ENCODE measurements at regions not wholly inside any gene's neighbourhood (a gene's known extent, or its start where the extent isn't known, plus 50 kb on each side); places are given as distances from the start of the nearest gene placed in this dataset.

GRCh38 chr6:4301871-4302270 is 166.5 kb upstream of the ECI2 start:
- H3K4me3 ChIP-seq (ENCODE audit: low read depth, low read length): no peak overlapping the region
- TF ChIP-seq, protein P1, sequence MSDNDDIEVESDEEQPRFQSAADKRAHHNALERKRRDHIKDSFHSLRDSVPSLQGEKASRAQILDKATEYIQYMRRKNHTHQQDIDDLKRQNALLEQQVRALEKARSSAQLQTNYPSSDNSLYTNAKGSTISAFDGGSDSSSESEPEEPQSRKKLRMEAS (IDR thresholded peaks at IDR 0.05; ENCODE audit: low read depth, low read length): no peak
- no peak for TF ChIP-seq MYC (IDR thresholded peaks at IDR 0.05; ENCODE audit: low read depth, low read length)
- TF ChIP-seq, protein P2, sequence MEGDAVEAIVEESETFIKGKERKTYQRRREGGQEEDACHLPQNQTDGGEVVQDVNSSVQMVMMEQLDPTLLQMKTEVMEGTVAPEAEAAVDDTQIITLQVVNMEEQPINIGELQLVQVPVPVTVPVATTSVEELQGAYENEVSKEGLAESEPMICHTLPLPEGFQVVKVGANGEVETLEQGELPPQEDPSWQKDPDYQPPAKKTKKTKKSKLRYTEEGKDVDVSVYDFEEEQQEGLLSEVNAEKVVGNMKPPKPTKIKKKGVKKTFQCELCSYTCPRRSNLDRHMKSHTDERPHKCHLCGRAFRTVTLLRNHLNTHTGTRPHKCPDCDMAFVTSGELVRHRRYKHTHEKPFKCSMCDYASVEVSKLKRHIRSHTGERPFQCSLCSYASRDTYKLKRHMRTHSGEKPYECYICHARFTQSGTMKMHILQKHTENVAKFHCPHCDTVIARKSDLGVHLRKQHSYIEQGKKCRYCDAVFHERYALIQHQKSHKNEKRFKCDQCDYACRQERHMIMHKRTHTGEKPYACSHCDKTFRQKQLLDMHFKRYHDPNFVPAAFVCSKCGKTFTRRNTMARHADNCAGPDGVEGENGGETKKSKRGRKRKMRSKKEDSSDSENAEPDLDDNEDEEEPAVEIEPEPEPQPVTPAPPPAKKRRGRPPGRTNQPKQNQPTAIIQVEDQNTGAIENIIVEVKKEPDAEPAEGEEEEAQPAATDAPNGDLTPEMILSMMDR (IDR thresholded peaks at IDR 0.05; ENCODE audit: low read depth, low read length): no peak
- TF ChIP-seq POLR2A (IDR thresholded peaks at IDR 0.05; ENCODE audit: extremely low read depth, insufficient read length): no peak
- no peak for DNase-seq (ENCODE audit: low read depth)

- H3K4me3 ChIP-seq (ENCODE audit: low read depth, low read length): no peak overlapping the region
- TF ChIP-seq POLR2A (IDR thresholded peaks at IDR 0.05; ENCODE audit: extremely low read depth, insufficient read length): no peak
- no peak for DNase-seq (ENCODE audit: low read depth)
Observed at GRCh38 chr6:4300917-4301316, 165.5 kb upstream of the ECI2 start.

DNA sequence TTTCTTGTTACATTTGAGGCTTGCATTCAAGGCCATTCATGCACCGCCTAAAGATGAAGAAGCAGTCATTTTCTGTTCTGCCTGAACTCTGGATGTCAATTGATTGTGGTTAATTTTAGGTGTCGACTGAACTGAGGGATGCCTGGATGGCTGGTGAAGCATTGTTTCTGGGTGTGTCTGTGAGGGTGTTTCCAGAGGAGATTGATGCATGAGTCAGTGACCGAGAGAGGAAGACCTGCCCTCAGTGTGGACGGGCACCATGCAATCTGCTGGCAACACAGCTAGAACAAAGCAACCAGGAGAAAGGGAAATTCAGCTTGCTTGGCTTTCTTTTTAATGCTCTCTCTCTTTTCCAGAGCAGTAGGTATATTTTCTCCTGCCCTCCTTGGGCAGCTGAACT is 164.1 kb upstream of the ECI2 start:
- no peak overlapping the region for H3K4me3 ChIP-seq (ENCODE audit: low read depth, low read length)
- no peak for DNase-seq (ENCODE audit: low read depth)
- no peak for TF ChIP-seq POLR2A (IDR thresholded peaks at IDR 0.05; ENCODE audit: extremely low read depth, insufficient read length)
- TF ChIP-seq, protein P1 (IDR thresholded peaks at IDR 0.05; ENCODE audit: low read depth, low read length): no peak
- TF ChIP-seq, protein P2 (IDR thresholded peaks at IDR 0.05; ENCODE audit: low read depth, low read length): no peak

- no peak overlapping the region for H3K4me3 ChIP-seq (ENCODE audit: low read depth, low read length)
- no peak for DNase-seq (ENCODE audit: low read depth)
- TF ChIP-seq, protein P1 (IDR thresholded peaks at IDR 0.05; ENCODE audit: low read depth, low read length): no peak
- TF ChIP-seq MYC (IDR thresholded peaks at IDR 0.05; ENCODE audit: low read depth, low read length): no peak
- TF ChIP-seq, protein P2 (IDR thresholded peaks at IDR 0.05; ENCODE audit: low read depth, low read length): no peak
- no peak for TF ChIP-seq POLR2A (IDR thresholded peaks at IDR 0.05; ENCODE audit: extremely low read depth, insufficient read length)
Observed at GRCh38 chr6:4297348-4297747, 162.0 kb upstream of the ECI2 start.

DNA sequence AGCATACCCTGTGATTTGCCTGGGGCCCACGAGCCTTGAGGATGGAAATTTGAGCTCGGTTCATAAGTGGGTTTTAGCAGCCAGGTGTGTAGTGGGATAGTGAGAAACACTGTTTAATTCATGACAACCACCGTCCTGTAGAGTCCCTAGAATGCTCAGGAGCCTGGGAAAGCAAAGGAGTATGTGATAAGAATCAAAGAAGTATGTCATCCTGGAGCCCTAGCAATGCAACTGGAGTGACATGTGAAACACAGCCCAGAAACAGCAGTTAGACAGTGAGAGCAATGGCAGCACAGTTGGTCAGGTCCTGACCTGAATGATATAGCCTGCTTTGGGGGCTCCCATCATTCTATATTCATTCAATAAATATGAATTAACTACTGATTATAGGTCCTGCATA is 161.2 kb upstream of the ECI2 start:
- H3K4me3 ChIP-seq (ENCODE audit: low read depth, low read length): no peak overlapping the region
- TF ChIP-seq, protein P2 (IDR thresholded peaks at IDR 0.05; ENCODE audit: low read depth, low read length): no peak
- TF ChIP-seq, protein P1 (IDR thresholded peaks at IDR 0.05; ENCODE audit: low read depth, low read length): no peak
- TF ChIP-seq MYC (IDR thresholded peaks at IDR 0.05; ENCODE audit: low read depth, low read length): no peak
- no peak for TF ChIP-seq POLR2A (IDR thresholded peaks at IDR 0.05; ENCODE audit: extremely low read depth, insufficient read length)
- no peak for DNase-seq (ENCODE audit: low read depth)

GRCh38 chr6:4295783-4296155 is 160.4 kb upstream of the ECI2 start:
- TF ChIP-seq MYC (IDR thresholded peaks at IDR 0.05; ENCODE audit: low read depth, low read length) (no peak), POLR2A (IDR thresholded peaks at IDR 0.05; ENCODE audit: extremely low read depth, insufficient read length) (no peak)
- TF ChIP-seq, protein P1 (IDR thresholded peaks at IDR 0.05; ENCODE audit: low read depth, low read length): no peak
- TF ChIP-seq, protein P2 (IDR thresholded peaks at IDR 0.05; ENCODE audit: low read depth, low read length): no peak
- H3K4me3 ChIP-seq (ENCODE audit: low read depth, low read length): no peak overlapping the region

More at GRCh38 chr6:4295783-4296155, 160.4 kb upstream of the ECI2 start:
- DNase-seq (ENCODE audit: low read depth): no peak
